ENCODE measurements at regions not wholly inside any gene's neighbourhood (a gene's known extent, or its start where the extent isn't known, plus 50 kb on each side); places are given as distances from the start of the nearest gene placed in this dataset.
"Not testable (repeated sequence)": the region's sequence is repeated elsewhere in the genome, so short reads cannot be mapped to it uniquely, and the experiment has no call there.

- no peak overlapping the region for H3K4me3 ChIP-seq (ENCODE audit: low read depth, low read length)
- DNase-seq (ENCODE audit: low read depth, low spot score): no peak
- CTCF ChIA-PET: interaction anchor here (1.0 to 4.8 kb wide), 5 partner anchors 10 to 195 kb away, joined by 3 to 29 read pairs (median 4); no protein-coding TSS in a partner anchor
- TF ChIP-seq CTCF (IDR thresholded peaks at IDR 0.05; ENCODE audit: insufficient read depth, low read length, missing control alignments): no peak
- POLR2A ChIA-PET: interaction anchor here (0.7 to 1.5 kb wide), 4 partner anchors 112 to 197 kb away, joined by 3 to 7 read pairs (median 4); no protein-coding TSS in a partner anchor
These were observed 186.4 kb upstream of the COL3A1 start for GRCh38 chr2:188787658-188788240.

GRCh38 chr2:188788621-188789020 is 185.6 kb upstream of the COL3A1 start:
- ChIA-PET CTCF (interaction anchor here (1.1 to 4.8 kb wide), 3 partner anchors 187 to 194 kb away, joined by 4 to 29 read pairs (median 12); no protein-coding TSS in a partner anchor), POLR2A (interaction anchor here (0.9 kb wide), 1 partner anchor 23 kb away, joined by 3 read pairs; no protein-coding TSS in a partner anchor)
- no peak overlapping the region for H3K4me3 ChIP-seq (ENCODE audit: low read depth, low read length)
- no peak for TF ChIP-seq CTCF (IDR thresholded peaks at IDR 0.05; ENCODE audit: insufficient read depth, low read length, missing control alignments)
- no peak for DNase-seq (ENCODE audit: low read depth, low spot score)

GRCh38 chr2:188789951-188790350 is 184.2 kb upstream of the COL3A1 start:
- DNase-seq (ENCODE audit: low read depth, low spot score): no peak
- no peak for TF ChIP-seq CTCF (IDR thresholded peaks at IDR 0.05; ENCODE audit: insufficient read depth, low read length, missing control alignments)
- ChIA-PET CTCF (interaction anchor here (0.6 to 1.1 kb wide), 2 partner anchors 21 to 193 kb away, joined by 3 read pairs; no protein-coding TSS in a partner anchor), POLR2A (no interaction called here)
- H3K4me3 ChIP-seq (ENCODE audit: low read depth, low read length): no peak overlapping the region

GRCh38 chr2:188794453-188794852 is 179.7 kb upstream of the COL3A1 start:
- DNase-seq (ENCODE audit: low read depth, low spot score); CTCF ChIA-PET; H3K4me3 ChIP-seq (ENCODE audit: low read depth, low read length); POLR2A ChIA-PET: not testable (repeated sequence)

GRCh38 chr2:188795762-188796161 is 178.4 kb upstream of the COL3A1 start:
- ChIA-PET POLR2A (no interaction called here), CTCF (no interaction called here)
- TF ChIP-seq CTCF (IDR thresholded peaks at IDR 0.05; ENCODE audit: insufficient read depth, low read length, missing control alignments): no peak
- DNase-seq (ENCODE audit: low read depth, low spot score): no peak
- no peak overlapping the region for H3K4me3 ChIP-seq (ENCODE audit: low read depth, low read length)

- ChIA-PET POLR2A (no interaction called here), CTCF (no interaction called here)
- H3K4me3 ChIP-seq (ENCODE audit: low read depth, low read length): no peak overlapping the region
- no peak for TF ChIP-seq CTCF (IDR thresholded peaks at IDR 0.05; ENCODE audit: insufficient read depth, low read length, missing control alignments)
- DNase-seq (ENCODE audit: low read depth, low spot score): no peak
These were observed 176.8 kb upstream of the COL3A1 start for GRCh38 chr2:188797371-188797770.

GRCh38 chr2:188798159-188798558 is 176.0 kb upstream of the COL3A1 start:
- CTCF ChIA-PET: no interaction called here
- H3K4me3 ChIP-seq (ENCODE audit: low read depth, low read length): no peak overlapping the region
- no peak for TF ChIP-seq CTCF (IDR thresholded peaks at IDR 0.05; ENCODE audit: insufficient read depth, low read length, missing control alignments)
- POLR2A ChIA-PET: no interaction called here
- DNase-seq (ENCODE audit: low read depth, low spot score): no peak

Measured in AG04449 (cell line).